CD4-positive, alpha-beta T cell (primary cell): ENCODE measurements at regions not wholly inside any gene's neighbourhood (a gene's known extent, or its start where the extent isn't known, plus 50 kb on each side); places are given as distances from the start of the nearest gene placed in this dataset.
A peak's percentile ranks its signal among the peaks of the same experiment; 100 is the strongest.

Experiments
- ATAC-seq: fragments of 200-7000 bp; cut with Tn5 transposase; one replicate; pipeline ENCODE4 v1.10.0; 2022; ENCODE audit warnings: mild to moderate bottlenecking; ENCODE audit not compliant: poor library complexity
- CTCF ChIA-PET: fragments of 350-600 bp; sonication (Branson Sonifier 250); formaldehyde crosslinking; loops from one replicate; lab custom pipeline; 2021; ENCODE audit warnings: antibody characterized with exemption, inconsistent platforms; lab: Charles Lee
- POLR2A ChIA-PET: fragments of 350-600 bp; sonication (Branson Sonifier 250); formaldehyde crosslinking; loops from one replicate; lab custom pipeline; 2021; ENCODE audit warnings: antibody characterized with exemption, inconsistent platforms; lab: Charles Lee
- DNase-seq, 14 experiments: peaks; one replicate each; pipeline ENCODE4 v3.0.0-alpha.2; 2013 to 2020; ENCODE audit warnings: mixed read lengths in 2 of 14
- H3K27ac ChIP-seq, 2 donors: one replicate each; pipeline versions ENCODE4 v1.5.1 to v1.7.0; 2013; ENCODE audit warnings: low read length in 2 of 2, low read depth in 1 of 2, mild to moderate bottlenecking in 1 of 2
- H3K27me3 ChIP-seq, 2 experiments: 1 replicate in 1 of 2; 2 replicates in 1 of 2; pipeline versions ENCODE4 v1.6.1 to v1.7.0; 2013; ENCODE audit warnings: low read length in 2 of 2, control low read depth in 1 of 2, mild to moderate bottlenecking in 1 of 2, moderate library complexity in 1 of 2; ENCODE audit not compliant: insufficient read depth in 2 of 2, control insufficient read depth in 1 of 2
- H3K36me3 ChIP-seq: one replicate; pipeline ENCODE4 v1.6.1; 2013; ENCODE audit warnings: low read length, control low read depth; ENCODE audit not compliant: insufficient read depth
- H3K4me1 ChIP-seq: one replicate; pipeline ENCODE4 v1.6.1; 2013; ENCODE audit warnings: low read length, control low read depth; ENCODE audit not compliant: insufficient read depth
- H3K4me3 ChIP-seq: one replicate; pipeline ENCODE4 v1.5.1; 2013; ENCODE audit warnings: mild to moderate bottlenecking, low read length, moderate library complexity
- H3K9me3 ChIP-seq, 2 experiments: 1 replicate in 1 of 2; 2 replicates in 1 of 2; pipeline versions ENCODE4 v1.6.1 to v1.7.0; 2013; ENCODE audit warnings: low read length in 2 of 2, mild to moderate bottlenecking in 2 of 2, control low read depth in 1 of 2, moderate library complexity in 1 of 2; ENCODE audit not compliant: control insufficient read depth in 1 of 2, insufficient read depth in 1 of 2
- H3K27ac Mint-ChIP-seq: one replicate; pipeline ENCODE4 v1.8.0; 2020; ENCODE audit warnings: mixed read lengths
- H3K27me3 Mint-ChIP-seq: one replicate; pipeline ENCODE4 v1.8.0; 2021; ENCODE audit warnings: mixed read lengths
- H3K36me3 Mint-ChIP-seq: one replicate; pipeline ENCODE4 v1.8.0; 2021; ENCODE audit warnings: low read depth, mixed read lengths
- H3K4me1 Mint-ChIP-seq: one replicate; pipeline ENCODE4 v1.8.0; 2021; ENCODE audit warnings: low read depth, mixed read lengths
- H3K4me3 Mint-ChIP-seq: one replicate; pipeline ENCODE4 v1.8.0; 2020; ENCODE audit warnings: mild to moderate bottlenecking, mixed read lengths
- H3K9me3 Mint-ChIP-seq: one replicate; pipeline ENCODE4 v1.8.0; 2020; ENCODE audit warnings: mixed read lengths
- CTCF ChIP-seq: fragments of 200-600 bp; IDR thresholded peaks from one replicate; pipeline ENCODE4 v1.8.0; 2022; ENCODE audit warnings: antibody characterized with exemption, mild to moderate bottlenecking
- intact Hi-C, 2 experiments: fragments of 100-400 bp; cut with DNase I in 1 of 2; cut with micrococcal nuclease in 1 of 2; formaldehyde crosslinking; loops; one replicate each; pipeline versions ENCODE4 v1.15.1 to v1.9.0; 2023 to 2025; cut with DNase I, micrococcal nuclease

- H3K27me3 ChIP-seq, result no peaks in the 10 kb centered on the region
- DNase-seq (no peak), ATAC-seq (no peak)
- no peak overlapping the region for H3K4me3 ChIP-seq
- no peak overlapping the region for H3K27ac ChIP-seq
- no peak overlapping the region for H3K27ac Mint-ChIP-seq
- ChIA-PET POLR2A (no interaction called here), CTCF (no interaction called here)
- no peak overlapping the region for H3K4me3 Mint-ChIP-seq
- no peaks in the 10 kb centered on the region for H3K9me3 ChIP-seq
- no peaks in the 10 kb centered on the region for H3K4me1 Mint-ChIP-seq
- no peaks in the 10 kb centered on the region for H3K36me3 Mint-ChIP-seq
- H3K9me3 Mint-ChIP-seq, result no peaks in the 10 kb centered on the region
- no peaks in the 10 kb centered on the region for H3K27me3 Mint-ChIP-seq
- intact Hi-C loops, result no loop called here
- H3K36me3 ChIP-seq, result no peaks in the 10 kb centered on the region
- H3K4me1 ChIP-seq, result no peaks in the 10 kb centered on the region
- TF ChIP-seq CTCF, result no peak
Measured at GRCh38 chr21:23874271-23874670, 1733.0 kb downstream of the MRPL39 start.

- no peaks in the 10 kb centered on the region for H3K9me3 Mint-ChIP-seq
- no peaks in the 10 kb centered on the region for H3K27me3 Mint-ChIP-seq
- Histone ChIP-seq H3K4me1 (no peaks in the 10 kb centered on the region), H3K27me3 (no peaks in the 10 kb centered on the region), H3K27ac (no peak overlapping the region), H3K4me3 (no peak overlapping the region), H3K9me3 (peaks cover 0 to 4% of the 10 kb centered on the region in 2 experiments), H3K36me3 (no peaks in the 10 kb centered on the region)
- intact Hi-C loops, result no loop called here
- ATAC-seq, result no peak
- H3K27ac Mint-ChIP-seq, result peak overlapping the region; percentile 57
- DNase-seq, result peak in 1 of 14 experiments; percentile 2
- ChIA-PET POLR2A (no interaction called here), CTCF (no interaction called here)
- H3K4me3 Mint-ChIP-seq, result no peak overlapping the region
- no peaks in the 10 kb centered on the region for H3K36me3 Mint-ChIP-seq
- peaks cover 30% of the 10 kb centered on the region for H3K4me1 Mint-ChIP-seq
- TF ChIP-seq CTCF, result no peak
Measured at GRCh38 chr21:23861911-23862504, 1745.3 kb downstream of the MRPL39 start.

GRCh38 chr21:23858878-23859277 lies 1748.4 kb downstream of the MRPL39 start:
- TF ChIP-seq CTCF, result no peak
- Histone ChIP-seq H3K9me3 (peaks cover 0 to 6% of the 10 kb centered on the region in 2 experiments), H3K4me3 (no peak overlapping the region), H3K27ac (no peak overlapping the region), H3K4me1 (no peaks in the 10 kb centered on the region), H3K36me3 (no peaks in the 10 kb centered on the region), H3K27me3 (no peaks in the 10 kb centered on the region)
- ChIA-PET CTCF (no interaction called here), POLR2A (interaction anchor here (0.7 kb wide), 1 partner anchor 47 kb away, joined by 3 read pairs; no protein-coding TSS in a partner anchor)
- Mint-ChIP-seq H3K36me3 (no peaks in the 10 kb centered on the region), H3K27ac (no peak overlapping the region), H3K27me3 (no peaks in the 10 kb centered on the region), H3K4me1 (peaks cover 26% of the 10 kb centered on the region), H3K4me3 (no peak overlapping the region), H3K9me3 (no peaks in the 10 kb centered on the region)
- DNase-seq (no peak), ATAC-seq (no peak)
- intact Hi-C loops, result loop anchor here in 1 of 2 experiments (10.0 kb wide), 1 partner anchor 656 kb away; no protein-coding TSS in a partner anchor
